ENCODE measurements at regions not wholly inside any gene's neighbourhood (a gene's known extent, or its start where the extent isn't known, plus 50 kb on each side); places are given as distances from the start of the nearest gene placed in this dataset.

- DNase-seq, result no peak
- H3K4me1 Mint-ChIP-seq, result no peaks in the 10 kb centered on the region
- no peaks in the 10 kb centered on the region for H3K27me3 Mint-ChIP-seq
- no peak overlapping the region for H3K4me3 Mint-ChIP-seq
- no peaks in the 10 kb centered on the region for H3K9me3 ChIP-seq (ENCODE audit: control insufficient read depth, low read length, poor library complexity, severe bottlenecking)
- ATAC-seq, result no peak
- H3K27ac Mint-ChIP-seq, result no peak overlapping the region
- H3K36me3 Mint-ChIP-seq (ENCODE audit: low read depth), result no peaks in the 10 kb centered on the region
Measured at GRCh38 chr12:62106547-62107185, 153.5 kb upstream of the USP15 start.

- no peak for DNase-seq
- no peaks in the 10 kb centered on the region for H3K4me1 Mint-ChIP-seq
- no peak overlapping the region for H3K4me3 Mint-ChIP-seq
- peaks cover 9% of the 10 kb centered on the region for H3K27me3 Mint-ChIP-seq
- H3K9me3 ChIP-seq (ENCODE audit: control insufficient read depth, low read length, poor library complexity, severe bottlenecking), result no peaks in the 10 kb centered on the region
- no peaks in the 10 kb centered on the region for H3K36me3 Mint-ChIP-seq (ENCODE audit: low read depth)
- no peak overlapping the region for H3K27ac Mint-ChIP-seq
- ATAC-seq, result no peak
Measured at GRCh38 chr12:62113366-62114011, 146.7 kb upstream of the USP15 start.

- Mint-ChIP-seq H3K27me3 (peaks cover 21% of the 10 kb centered on the region), H3K27ac (no peak overlapping the region), H3K36me3 (ENCODE audit: low read depth) (no peaks in the 10 kb centered on the region), H3K4me1 (no peaks in the 10 kb centered on the region), H3K4me3 (no peak overlapping the region)
- no peak for ATAC-seq
- no peaks in the 10 kb centered on the region for H3K9me3 ChIP-seq (ENCODE audit: control insufficient read depth, low read length, poor library complexity, severe bottlenecking)
- DNase-seq, result no peak
Measured at GRCh38 chr12:62116986-62117385, 143.2 kb upstream of the USP15 start.

- Mint-ChIP-seq H3K4me3 (no peak overlapping the region), H3K36me3 (ENCODE audit: low read depth) (no peaks in the 10 kb centered on the region), H3K4me1 (peaks cover 3% of the 10 kb centered on the region), H3K27ac (no peak overlapping the region), H3K27me3 (peaks cover 42% of the 10 kb centered on the region)
- peak; percentile 66 for ATAC-seq
- DNase-seq, result peak in 1 of 3 donors; percentile 5
- H3K9me3 ChIP-seq (ENCODE audit: control insufficient read depth, low read length, poor library complexity, severe bottlenecking), result no peaks in the 10 kb centered on the region
Measured at GRCh38 chr12:62123721-62124203, 136.4 kb upstream of the USP15 start.

GRCh38 chr12:62127516-62127915, 132.7 kb upstream of the USP15 start:
- no peak for ATAC-seq
- H3K9me3 ChIP-seq (ENCODE audit: control insufficient read depth, low read length, poor library complexity, severe bottlenecking), result no peaks in the 10 kb centered on the region
- Mint-ChIP-seq H3K27ac (no peak overlapping the region), H3K4me1 (peaks cover 3% of the 10 kb centered on the region), H3K27me3 (peaks cover 39% of the 10 kb centered on the region), H3K4me3 (no peak overlapping the region), H3K36me3 (ENCODE audit: low read depth) (no peaks in the 10 kb centered on the region)
- no peak for DNase-seq

- no peaks in the 10 kb centered on the region for H3K9me3 ChIP-seq (ENCODE audit: control insufficient read depth, low read length, poor library complexity, severe bottlenecking)
- Mint-ChIP-seq H3K27ac (no peak overlapping the region), H3K4me3 (no peak overlapping the region), H3K4me1 (peaks cover 3% of the 10 kb centered on the region), H3K27me3 (peaks cover 36% of the 10 kb centered on the region), H3K36me3 (ENCODE audit: low read depth) (no peaks in the 10 kb centered on the region)
- no peak for DNase-seq
- no peak for ATAC-seq
Measured at GRCh38 chr12:62128175-62128975, 131.8 kb upstream of the USP15 start.

- DNase-seq (no peak), ATAC-seq (no peak)
- Mint-ChIP-seq H3K4me1 (no peaks in the 10 kb centered on the region), H3K27me3 (peaks cover 33% of the 10 kb centered on the region), H3K4me3 (no peak overlapping the region), H3K27ac (no peak overlapping the region), H3K36me3 (ENCODE audit: low read depth) (no peaks in the 10 kb centered on the region)
- H3K9me3 ChIP-seq (ENCODE audit: control insufficient read depth, low read length, poor library complexity, severe bottlenecking), result no peaks in the 10 kb centered on the region
Measured at GRCh38 chr12:62129291-62129690, 130.9 kb upstream of the USP15 start.

GRCh38 chr12:62130402-62130801, 129.8 kb upstream of the USP15 start:
- H3K9me3 ChIP-seq (ENCODE audit: control insufficient read depth, low read length, poor library complexity, severe bottlenecking), result no peaks in the 10 kb centered on the region
- H3K4me1 Mint-ChIP-seq, result no peaks in the 10 kb centered on the region
- H3K27me3 Mint-ChIP-seq, result peaks cover 39% of the 10 kb centered on the region
- DNase-seq, result no peak
- no peak overlapping the region for H3K27ac Mint-ChIP-seq
- ATAC-seq, result no peak
- H3K4me3 Mint-ChIP-seq, result no peak overlapping the region
- no peaks in the 10 kb centered on the region for H3K36me3 Mint-ChIP-seq (ENCODE audit: low read depth)

- Mint-ChIP-seq H3K27me3 (peaks cover 35% of the 10 kb centered on the region), H3K36me3 (ENCODE audit: low read depth) (no peaks in the 10 kb centered on the region), H3K4me3 (no peak overlapping the region), H3K27ac (no peak overlapping the region), H3K4me1 (no peaks in the 10 kb centered on the region)
- H3K9me3 ChIP-seq (ENCODE audit: control insufficient read depth, low read length, poor library complexity, severe bottlenecking), result no peaks in the 10 kb centered on the region
- DNase-seq (no peak), ATAC-seq (no peak)
Measured at GRCh38 chr12:62130834-62131552, 129.2 kb upstream of the USP15 start.

- ATAC-seq, result no peak
- H3K27me3 Mint-ChIP-seq, result peaks cover 30% of the 10 kb centered on the region
- no peaks in the 10 kb centered on the region for H3K9me3 ChIP-seq (ENCODE audit: control insufficient read depth, low read length, poor library complexity, severe bottlenecking)
- no peak overlapping the region for H3K27ac Mint-ChIP-seq
- DNase-seq, result no peak
- no peak overlapping the region for H3K4me3 Mint-ChIP-seq
- no peaks in the 10 kb centered on the region for H3K4me1 Mint-ChIP-seq
- peaks cover 3% of the 10 kb centered on the region for H3K36me3 Mint-ChIP-seq (ENCODE audit: low read depth)
Measured at GRCh38 chr12:62133440-62133839, 126.8 kb upstream of the USP15 start.

- H3K9me3 ChIP-seq (ENCODE audit: control insufficient read depth, low read length, poor library complexity, severe bottlenecking), result no peaks in the 10 kb centered on the region
- peaks cover 25% of the 10 kb centered on the region for H3K27me3 Mint-ChIP-seq
- no peak overlapping the region for H3K27ac Mint-ChIP-seq
- peaks cover 3% of the 10 kb centered on the region for H3K36me3 Mint-ChIP-seq (ENCODE audit: low read depth)
- H3K4me3 Mint-ChIP-seq, result no peak overlapping the region
- H3K4me1 Mint-ChIP-seq, result no peaks in the 10 kb centered on the region
- DNase-seq (no peak), ATAC-seq (no peak)
Measured at GRCh38 chr12:62135553-62136200, 124.5 kb upstream of the USP15 start.

GRCh38 chr12:62136496-62136895, 123.7 kb upstream of the USP15 start:
- H3K9me3 ChIP-seq (ENCODE audit: control insufficient read depth, low read length, poor library complexity, severe bottlenecking), result no peaks in the 10 kb centered on the region
- no peak overlapping the region for H3K4me3 Mint-ChIP-seq
- ATAC-seq (no peak), DNase-seq (no peak)
- peaks cover 22% of the 10 kb centered on the region for H3K27me3 Mint-ChIP-seq
- H3K27ac Mint-ChIP-seq, result no peak overlapping the region
- H3K4me1 Mint-ChIP-seq, result no peaks in the 10 kb centered on the region
- H3K36me3 Mint-ChIP-seq (ENCODE audit: low read depth), result peaks cover 3% of the 10 kb centered on the region

- no peaks in the 10 kb centered on the region for H3K4me1 Mint-ChIP-seq
- no peak overlapping the region for H3K4me3 Mint-ChIP-seq
- H3K27me3 Mint-ChIP-seq, result peaks cover 18% of the 10 kb centered on the region
Measured at GRCh38 chr12:62138527-62138926, 121.7 kb upstream of the USP15 start.

More at GRCh38 chr12:62138527-62138926, 121.7 kb upstream of the USP15 start:
- no peaks in the 10 kb centered on the region for H3K9me3 ChIP-seq (ENCODE audit: control insufficient read depth, low read length, poor library complexity, severe bottlenecking)
- Mint-ChIP-seq H3K36me3 (ENCODE audit: low read depth) (peaks cover 3% of the 10 kb centered on the region), H3K27ac (no peak overlapping the region)
- no peak for ATAC-seq
- no peak for DNase-seq
